WTC11 (cell line): ENCODE measurements at regions not wholly inside any gene's neighbourhood (a gene's known extent, or its start where the extent isn't known, plus 50 kb on each side); places are given as distances from the start of the nearest gene placed in this dataset.

ENCODE experiments used
- ATAC-seq: fragments of 200-7000 bp; cut with Tn5 transposase; 2 replicates; pipeline ENCODE4 v1.10.0; 2021; ENCODE audit warnings: mild to moderate bottlenecking, moderate library complexity
- CTCF ChIA-PET: fragments of 300-600 bp; sonication (Branson Sonifier 250); formaldehyde crosslinking; loops from one replicate; lab custom pipeline; 2021; ENCODE audit warnings: antibody characterized with exemption; lab: Charles Lee
- POLR2A ChIA-PET: fragments of 350-600 bp; sonication (Branson Sonifier 250); formaldehyde crosslinking; loops from one replicate; lab custom pipeline; 2021; ENCODE audit warnings: antibody characterized with exemption; lab: Charles Lee
- DNase-seq: peaks from one replicate; pipeline ENCODE4 v3.0.0; 2021; ENCODE audit warnings: low spot score
- H3K27ac Mint-ChIP-seq: 2 replicates; pipeline ENCODE4 v1.8.0; 2021; ENCODE audit warnings: mixed read lengths
- H3K27me3 Mint-ChIP-seq: 2 replicates; pipeline ENCODE4 v1.8.0; 2021; ENCODE audit warnings: low read depth, mild to moderate bottlenecking, moderate library complexity, mixed read lengths
- H3K36me3 Mint-ChIP-seq: 2 replicates; pipeline ENCODE4 v1.8.0; 2021; ENCODE audit warnings: mixed read lengths
- H3K4me1 Mint-ChIP-seq: 2 replicates; pipeline ENCODE4 v1.8.0; 2022; ENCODE audit warnings: mixed read lengths
- H3K4me3 Mint-ChIP-seq: 2 replicates; pipeline ENCODE4 v1.8.0; 2021; ENCODE audit warnings: mild to moderate bottlenecking, moderate library complexity, mixed read lengths
- H3K9me3 Mint-ChIP-seq: 2 replicates; pipeline ENCODE4 v1.8.0; 2021; ENCODE audit warnings: mixed read lengths
- ATF2 ChIP-seq: sonication (generic); formaldehyde crosslinking; IDR thresholded peaks from 2 replicates; pipeline ENCODE4 v1.8.1; 2022; ENCODE audit warnings: low read depth, missing genetic modification reagents, borderline replicate concordance
- CREB1 ChIP-seq: sonication (generic); formaldehyde crosslinking; IDR thresholded peaks from 2 replicates; pipeline ENCODE4 v1.8.0; 2023; ENCODE audit warnings: mild to moderate bottlenecking, missing genetic modification reagents
- EMX1 ChIP-seq: fragments of 250-450 bp; sonication (Bioruptor Pico); IDR thresholded peaks from 2 replicates; pipeline ENCODE4 v1.8.0; 2021; ENCODE audit warnings: mild to moderate bottlenecking
- PREB ChIP-seq: sonication (generic); formaldehyde crosslinking; IDR thresholded peaks from 2 replicates; pipeline ENCODE4 v1.8.1; 2022; ENCODE audit warnings: mild to moderate bottlenecking, missing genetic modification reagents, moderate library complexity, borderline replicate concordance
- RELA ChIP-seq: sonication (generic); formaldehyde crosslinking; IDR thresholded peaks from 2 replicates; pipeline ENCODE4 v1.8.1; 2022; ENCODE audit warnings: missing genetic modification reagents, mild to moderate bottlenecking, borderline replicate concordance
- RORB ChIP-seq: fragments of 250-450 bp; sonication (Bioruptor Pico); IDR thresholded peaks from 2 replicates; pipeline ENCODE4 v1.9.0; 2021; ENCODE audit warnings: mild to moderate bottlenecking
- TEAD1 ChIP-seq: sonication (generic); formaldehyde crosslinking; IDR thresholded peaks from 2 replicates; pipeline ENCODE4 v1.8.0; 2022; ENCODE audit warnings: mild to moderate bottlenecking, missing genetic modification reagents
- TP53 ChIP-seq: sonication (generic); formaldehyde crosslinking; IDR thresholded peaks from 2 replicates; pipeline ENCODE4 v1.8.1; 2023; ENCODE audit warnings: mild to moderate bottlenecking, missing genetic modification reagents
- ZBTB43 ChIP-seq: sonication (generic); formaldehyde crosslinking; IDR thresholded peaks from 2 replicates; pipeline ENCODE4 v1.8.1; 2023; ENCODE audit warnings: mild to moderate bottlenecking, missing genetic modification reagents
- ZNF121 ChIP-seq: sonication (generic); formaldehyde crosslinking; IDR thresholded peaks from 2 replicates; pipeline ENCODE4 v1.8.0; 2023; ENCODE audit warnings: missing genetic modification reagents
- ZNF232 ChIP-seq: sonication (generic); formaldehyde crosslinking; IDR thresholded peaks from 2 replicates; pipeline ENCODE4 v1.8.0; 2022; ENCODE audit warnings: mild to moderate bottlenecking, missing genetic modification reagents
- ZNF281 ChIP-seq: sonication (generic); formaldehyde crosslinking; IDR thresholded peaks from 2 replicates; pipeline ENCODE4 v1.8.0; 2023; ENCODE audit warnings: mild to moderate bottlenecking, missing genetic modification reagents
- ZNF425 ChIP-seq: fragments of 250-450 bp; sonication (Bioruptor Pico); conservative IDR thresholded peaks from 2 replicates; pipeline ENCODE4 v1.9.0; 2021; ENCODE audit warnings: mild to moderate bottlenecking
- ZNF532 ChIP-seq: fragments of 250-450 bp; sonication (Bioruptor Pico); IDR thresholded peaks from 2 replicates; pipeline ENCODE4 v1.9.0; 2021; ENCODE audit warnings: mild to moderate bottlenecking, borderline replicate concordance

- H3K4me1 Mint-ChIP-seq, result no peaks in the 10 kb centered on the region
Measured at GRCh38 chr13:22821589-22821988, 359.2 kb upstream of the SGCG start.

More at GRCh38 chr13:22821589-22821988, 359.2 kb upstream of the SGCG start:
- ATAC-seq, result no peak
- H3K36me3 Mint-ChIP-seq, result no peaks in the 10 kb centered on the region
- no peak overlapping the region for H3K4me3 Mint-ChIP-seq
- no peak for TF ChIP-seq ZNF425
- TF ChIP-seq CREB1 (CRISPR knock-in tag), result no peak
- TF ChIP-seq RELA (CRISPR knock-in tag), result no peak
- no peak for TF ChIP-seq ATF2 (CRISPR knock-in tag)
- TF ChIP-seq RORB, result no peak
- no peak for TF ChIP-seq TP53 (CRISPR knock-in tag)
- no peak for TF ChIP-seq ZNF232 (CRISPR knock-in tag)
- TF ChIP-seq EMX1 (CRISPR knock-in tag), result no peak
- no peak for TF ChIP-seq TEAD1 (CRISPR knock-in tag)
- no peak for TF ChIP-seq ZNF532 (CRISPR knock-in tag)
- TF ChIP-seq ZNF281 (CRISPR knock-in tag), result no peak
- no peak for TF ChIP-seq PREB (CRISPR knock-in tag)
- no peak for TF ChIP-seq ZNF121 (CRISPR knock-in tag)
- no peak for TF ChIP-seq ZBTB43
- TF ChIP-seq, all 79 proteins: peak for 0
- POLR2A ChIA-PET, result interaction anchor here (0.6 kb wide), 1 partner anchor 20 kb away, joined by 3 read pairs; no protein-coding TSS in a partner anchor
- CTCF ChIA-PET, result no interaction called here
- H3K27me3 Mint-ChIP-seq, result no peaks in the 10 kb centered on the region
- H3K9me3 Mint-ChIP-seq, result peaks cover 11% of the 10 kb centered on the region
- DNase-seq, result no peak
- no peak overlapping the region for H3K27ac Mint-ChIP-seq
